Renal pelvis (tissue), 1 donor: ENCODE measurements at regions not wholly inside any gene's neighbourhood (a gene's known extent, or its start where the extent isn't known, plus 50 kb on each side); places are given as distances from the start of the nearest gene placed in this dataset.

Experiments
- DNase-seq: peaks from one replicate; pipeline ENCODE4 v3.0.0-alpha.2; 2013

DNA sequence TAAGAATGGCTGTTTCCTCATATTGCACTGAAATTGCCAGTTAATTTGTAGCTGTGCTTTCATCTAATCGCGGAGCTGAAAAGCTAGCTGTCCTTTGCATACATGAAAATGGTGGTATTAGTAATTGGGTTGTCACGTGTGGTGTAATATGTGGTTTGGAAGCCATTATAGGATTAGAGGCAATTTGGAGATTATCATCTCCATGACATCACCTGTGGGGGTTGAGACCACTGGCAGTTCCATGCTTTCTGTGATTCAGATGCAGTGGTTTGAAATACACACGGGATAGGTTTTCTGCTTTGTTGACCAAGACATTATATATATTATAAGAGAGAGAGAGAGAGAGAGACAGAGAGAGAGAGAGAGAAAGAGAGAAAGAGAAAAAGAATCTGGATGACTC, 180.8 kb downstream of the RAB11FIP2 start:
- no peak for DNase-seq

DNA sequence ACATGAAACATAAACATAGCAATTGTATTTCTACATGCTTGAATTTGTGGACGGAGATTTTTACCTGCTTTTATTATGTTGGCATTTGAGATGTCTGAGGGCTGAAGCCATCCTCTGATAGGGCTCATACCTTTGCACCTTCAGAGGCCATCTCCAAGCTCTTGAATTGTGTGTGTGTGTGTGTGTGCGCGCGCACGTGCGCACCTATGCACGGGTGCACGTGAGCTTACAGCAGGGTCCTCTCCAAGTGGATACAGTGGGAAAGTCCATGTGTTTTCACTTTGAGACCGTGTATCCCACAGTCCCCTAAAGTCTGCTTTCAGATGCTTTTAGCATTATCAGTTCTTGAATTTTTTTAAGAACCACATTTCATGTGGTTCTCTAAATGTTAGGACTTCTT, 178.6 kb downstream of the RAB11FIP2 start:
- DNase-seq: no peak

DNA sequence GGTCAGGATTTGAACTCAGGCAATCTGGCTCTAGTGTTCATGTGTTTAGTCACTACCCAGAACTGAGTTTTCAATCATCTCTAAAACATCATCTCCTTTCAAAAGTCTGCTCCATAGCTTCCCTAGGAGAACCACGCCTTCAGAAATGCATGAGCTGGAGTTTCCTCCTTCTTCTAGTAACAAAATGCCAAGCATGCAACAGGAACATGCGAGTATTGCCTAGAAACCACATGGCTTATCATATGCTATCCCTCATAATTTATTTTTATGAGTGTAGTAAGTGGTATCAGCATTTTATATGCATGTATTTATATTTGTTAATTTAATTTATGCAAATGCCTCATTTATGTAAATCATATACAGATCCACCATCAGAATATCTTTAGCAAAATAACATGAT, 170.9 kb downstream of the RAB11FIP2 start:
- no peak for DNase-seq

DNA sequence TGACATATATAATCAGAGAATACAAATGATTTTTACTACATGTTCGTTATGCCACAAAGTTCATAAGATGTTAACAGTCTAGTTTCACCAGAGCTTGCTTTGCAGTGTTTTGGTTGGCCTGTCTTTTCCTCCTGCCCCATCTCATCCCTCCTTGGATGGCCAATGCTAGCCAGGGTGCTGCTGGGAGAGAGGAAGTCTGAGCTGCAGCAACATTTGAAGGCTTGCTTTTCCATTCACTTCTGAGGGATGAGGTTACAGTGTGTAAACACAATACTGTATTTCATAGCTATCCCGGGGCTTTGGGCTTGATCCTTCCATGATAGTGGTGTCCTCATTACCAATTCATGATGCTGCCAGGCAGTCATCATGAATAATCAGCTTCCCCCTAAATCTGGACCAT, 170.5 kb downstream of the RAB11FIP2 start:
- no peak for DNase-seq

DNA sequence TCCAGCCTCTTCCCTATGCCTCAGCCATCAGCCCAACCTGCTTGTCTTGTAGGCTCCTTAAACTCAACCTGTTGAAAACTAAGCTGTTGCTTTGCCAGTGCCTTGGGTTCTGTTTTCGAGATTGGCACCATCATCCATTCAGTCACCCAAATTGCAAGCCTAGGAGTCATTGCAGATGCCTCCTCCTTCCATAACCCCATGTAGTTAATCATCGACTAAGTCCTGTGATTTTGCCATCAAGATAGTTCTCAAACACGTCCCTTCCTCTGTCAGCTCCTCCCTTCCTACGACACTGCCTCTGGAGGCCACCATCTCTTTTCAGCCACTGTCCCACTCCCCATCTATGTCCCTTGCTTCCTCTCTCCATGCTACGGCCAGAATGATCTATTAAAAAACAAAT, 168.1 kb downstream of the RAB11FIP2 start:
- DNase-seq: no peak

GRCh38 chr10:117884093-117884492, 162.6 kb downstream of the RAB11FIP2 start:
- no peak for DNase-seq

GRCh38 chr10:117884592-117884991, 162.1 kb downstream of the RAB11FIP2 start:
- DNase-seq: no peak

DNA sequence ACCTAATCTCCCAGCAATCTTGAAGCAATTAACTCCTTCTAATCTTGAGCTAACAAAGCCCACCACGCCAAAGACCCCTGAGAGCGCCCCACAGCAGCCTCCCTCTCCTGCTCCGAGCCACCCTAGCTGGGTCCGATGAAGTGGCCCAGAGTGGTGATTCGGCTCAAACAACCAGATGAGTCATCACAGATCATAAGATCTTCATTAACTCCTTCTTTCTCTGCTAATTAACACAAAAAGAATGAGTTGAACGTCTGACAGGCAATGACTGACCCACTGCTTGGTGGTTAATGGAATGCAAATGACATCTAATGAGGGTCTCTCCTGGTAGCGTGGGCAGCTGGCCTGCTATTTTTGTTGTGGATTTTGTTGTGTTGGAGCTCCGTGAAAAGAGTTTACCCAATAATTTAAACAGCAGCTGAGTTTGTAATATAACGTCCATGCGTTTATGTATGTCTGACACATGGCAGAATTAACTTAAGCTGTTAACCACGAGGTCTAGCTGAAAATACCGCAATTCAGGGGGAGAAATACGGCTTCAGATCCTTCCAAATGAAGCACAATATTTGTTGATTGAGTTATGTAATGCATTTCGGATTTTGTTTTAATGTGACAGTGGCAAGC, 161.4 kb downstream of the RAB11FIP2 start:
- no peak for DNase-seq

GRCh38 chr10:117886766-117887165, 160.0 kb downstream of the RAB11FIP2 start:
- DNase-seq: no peak

DNA sequence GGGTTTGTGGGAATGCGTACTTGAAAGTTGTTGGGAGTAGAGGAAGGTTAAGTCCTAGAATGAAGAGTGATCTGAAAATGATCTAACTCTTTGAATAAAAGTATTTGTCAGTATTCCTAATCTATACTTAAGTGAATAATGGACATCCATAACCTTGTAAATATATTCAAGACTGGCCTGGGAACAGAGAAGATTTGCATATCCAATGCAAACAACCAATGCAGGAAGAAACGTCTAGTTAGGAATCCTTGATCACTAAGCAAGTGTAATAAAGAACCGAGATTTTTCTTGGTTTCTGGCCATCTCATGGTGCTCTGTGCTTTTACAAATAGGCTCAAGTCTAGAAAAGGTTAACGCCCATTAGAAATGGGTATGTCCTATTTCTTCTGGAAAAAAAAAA, 157.1 kb downstream of the RAB11FIP2 start:
- no peak for DNase-seq

- DNase-seq: no peak
Measured at GRCh38 chr10:117892681-117893220, 154.0 kb downstream of the RAB11FIP2 start.

DNA sequence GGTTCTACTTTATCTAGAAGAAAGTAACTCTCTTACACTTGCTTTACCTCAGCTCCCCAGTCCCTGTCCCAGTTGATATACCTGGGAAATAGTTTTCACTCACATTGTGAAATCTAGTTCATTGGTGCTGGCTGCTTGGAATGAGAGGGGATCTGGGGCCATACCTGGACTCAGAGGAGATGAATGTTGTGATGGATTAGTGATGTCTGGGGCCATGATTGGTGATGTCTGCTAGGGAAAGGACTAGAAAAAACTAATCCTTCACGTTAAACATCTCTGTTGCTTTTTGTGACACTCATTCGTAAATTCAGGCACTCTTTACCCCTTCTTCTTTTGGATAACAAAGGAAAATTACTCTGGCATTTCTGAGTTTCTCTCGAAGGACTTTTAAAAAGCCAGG, 152.4 kb downstream of the RAB11FIP2 start:
- DNase-seq: no peak

GRCh38 chr10:117896517-117896916, 150.2 kb downstream of the RAB11FIP2 start:
- DNase-seq: no peak

- no peak for DNase-seq
Measured at GRCh38 chr10:117899181-117899683, 147.5 kb downstream of the RAB11FIP2 start.

DNA sequence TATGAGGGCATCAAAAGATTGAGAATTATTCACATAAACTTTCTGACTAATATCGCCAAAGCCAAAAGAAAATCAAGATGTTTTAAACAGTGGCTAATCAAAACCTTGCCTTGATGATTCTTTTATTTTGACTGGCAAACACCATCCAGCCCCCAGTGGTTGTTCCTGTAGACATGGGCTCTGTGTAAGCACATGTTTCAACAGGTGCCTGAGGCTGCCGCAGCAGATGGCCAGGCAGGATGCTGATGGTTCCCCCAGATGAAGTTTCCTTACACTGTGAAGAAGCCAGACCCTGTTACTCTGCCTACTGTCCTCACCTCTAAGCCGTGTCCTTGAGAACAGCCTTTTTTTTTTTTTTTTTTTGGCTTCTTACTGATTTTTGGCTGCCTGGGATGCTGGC, 146.5 kb downstream of the RAB11FIP2 start:
- DNase-seq: no peak

DNA sequence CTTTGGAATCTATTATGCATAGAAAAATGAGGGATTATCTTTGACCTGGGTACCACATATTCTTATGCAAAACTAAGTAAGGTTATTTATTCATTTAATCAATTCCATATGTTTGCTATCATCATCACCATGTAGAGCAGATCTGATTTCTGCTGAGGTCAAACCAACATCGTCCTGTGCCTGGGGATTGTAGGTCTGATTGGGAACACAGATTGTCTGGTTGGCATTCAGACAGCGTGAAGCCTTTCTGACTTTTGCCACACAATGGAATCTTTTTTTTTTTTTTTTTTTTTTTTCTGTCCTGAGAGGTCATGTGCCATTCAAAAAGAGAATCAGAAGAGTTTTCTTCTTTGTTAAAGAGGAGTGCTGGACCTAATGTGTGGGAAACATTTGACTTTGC, 142.9 kb downstream of the RAB11FIP2 start:
- DNase-seq: no peak

DNA sequence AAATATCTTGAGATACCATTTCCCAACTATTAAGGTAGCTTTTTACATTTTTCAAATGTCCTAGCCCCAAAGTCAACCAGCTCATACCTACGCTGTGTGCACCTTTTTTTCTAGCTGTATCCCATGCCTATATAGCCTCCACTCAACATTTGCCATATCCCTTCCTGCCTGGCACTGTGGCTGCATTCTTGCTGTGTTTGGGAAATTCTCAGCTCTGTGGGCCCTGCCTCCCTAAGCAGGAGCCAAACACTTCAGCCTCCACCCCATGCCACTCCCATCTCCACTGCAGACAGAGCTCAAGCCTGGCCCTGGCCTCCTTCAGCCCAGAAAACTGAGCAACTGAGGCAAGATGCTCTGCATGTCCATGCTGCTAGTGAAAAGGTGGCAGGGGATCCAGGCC, 141.3 kb downstream of the RAB11FIP2 start:
- no peak for DNase-seq

DNA sequence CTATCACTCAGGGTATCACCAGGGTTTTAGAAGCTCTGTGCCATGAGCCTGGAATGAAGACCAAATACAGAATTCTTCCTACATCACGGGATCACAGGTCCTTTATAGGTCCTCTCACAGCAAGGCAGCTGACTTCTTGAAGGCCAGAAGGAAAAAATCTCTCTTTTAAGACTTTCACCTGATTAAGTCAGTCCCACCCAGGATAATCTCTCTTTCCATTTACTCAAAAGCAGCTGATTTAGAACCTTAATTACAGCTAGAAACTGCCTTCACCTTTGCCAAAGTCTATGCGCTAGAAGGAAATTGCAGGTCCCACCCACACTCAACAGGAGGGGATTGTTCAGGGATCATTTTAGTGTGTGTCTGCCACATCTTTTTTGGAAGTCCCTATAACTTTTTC, 135.1 kb downstream of the RAB11FIP2 start:
- no peak for DNase-seq

DNA sequence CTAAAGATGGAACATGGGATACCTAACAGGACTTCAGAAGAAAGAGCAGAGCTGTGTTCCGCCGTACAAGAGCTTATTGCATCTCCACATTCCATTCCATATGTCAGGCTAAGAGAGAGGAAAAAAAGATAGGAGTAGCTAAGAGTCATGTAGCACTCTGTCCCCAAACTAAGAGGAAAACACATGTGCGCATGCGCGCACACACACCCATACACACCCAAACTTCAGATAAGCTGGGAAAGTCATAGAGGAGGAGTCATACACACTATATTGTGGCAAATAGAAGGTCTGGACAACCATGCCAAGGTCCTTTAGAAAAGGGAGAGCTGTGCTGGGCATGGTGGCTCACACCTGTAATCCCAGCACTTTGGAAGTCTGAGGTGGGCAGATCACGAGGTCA, 132.4 kb downstream of the RAB11FIP2 start:
- DNase-seq: no peak

- DNase-seq: no peak
Measured at GRCh38 chr10:117920956-117921355, 125.8 kb downstream of the RAB11FIP2 start.

DNA sequence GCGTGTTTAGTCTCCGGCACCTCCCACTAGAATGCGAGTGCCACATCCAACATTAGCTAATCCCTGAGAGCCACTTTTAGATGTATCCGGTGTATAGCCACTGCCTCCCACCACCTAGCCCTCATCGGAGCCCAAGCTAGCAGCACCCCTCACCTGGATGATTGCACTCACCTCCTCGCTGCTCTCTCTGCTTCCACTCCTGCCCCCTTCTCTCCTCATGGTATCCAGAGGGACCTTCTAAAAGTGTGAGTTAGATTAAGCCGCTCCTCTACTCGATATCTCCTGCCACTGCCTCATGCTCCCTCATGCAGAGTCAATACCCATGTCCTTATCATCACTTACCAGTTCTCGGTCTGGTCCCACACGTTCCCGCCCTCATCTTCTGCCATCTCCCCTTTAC, 125.3 kb downstream of the RAB11FIP2 start:
- DNase-seq: no peak

DNA sequence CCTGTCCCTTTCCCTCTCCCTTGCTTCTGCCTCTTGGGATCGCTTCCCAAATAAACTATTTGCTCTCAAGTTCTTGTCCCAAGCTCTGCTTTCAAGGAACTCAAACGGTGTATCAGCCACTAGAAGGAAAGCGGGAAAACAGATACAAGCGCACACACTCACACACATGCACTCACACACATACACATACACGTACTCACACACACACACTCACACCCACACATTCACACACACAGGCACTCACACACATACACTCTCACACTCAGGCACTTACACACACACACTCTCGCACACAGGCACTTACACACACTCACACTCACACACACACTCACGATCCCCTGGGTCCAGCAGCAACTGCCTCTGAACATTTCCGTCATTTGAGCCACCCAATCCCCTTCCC, 121.9 kb downstream of the RAB11FIP2 start:
- DNase-seq: no peak

DNA sequence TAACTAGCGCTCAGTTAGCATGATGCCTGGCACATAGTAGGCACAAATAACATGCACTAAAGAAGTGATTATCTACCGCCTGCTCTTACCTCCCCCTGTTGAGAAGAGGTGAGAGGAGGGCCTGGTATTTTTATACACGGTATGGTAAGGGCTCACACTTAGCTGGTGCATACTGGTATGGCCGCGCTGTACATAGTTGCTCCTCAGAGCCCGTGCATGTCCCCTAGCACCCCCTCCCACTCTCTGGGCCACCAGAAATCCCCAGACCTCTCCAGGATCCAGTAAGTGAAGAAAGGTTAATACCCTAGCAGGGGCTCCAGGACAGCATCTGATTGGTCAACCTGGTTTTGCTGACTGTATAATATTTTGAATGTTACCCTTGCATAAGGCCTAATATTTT, 121.4 kb downstream of the RAB11FIP2 start:
- DNase-seq: no peak

- no peak for DNase-seq
Measured at GRCh38 chr10:117926491-117926890, 120.2 kb downstream of the RAB11FIP2 start.
